Bone marrow (tissue), 2 donors: ENCODE measurements at regions not wholly inside any gene's neighbourhood (a gene's known extent, or its start where the extent isn't known, plus 50 kb on each side); places are given as distances from the start of the nearest gene placed in this dataset.

Experiments
- DNase-seq, 2 donors: peaks; one replicate each; lab custom pipeline; 2025; lab: John Stamatoyannopoulos, UW

- DNase-seq = no peak
Measured at GRCh38 chr7:47636433-47637175, 54.7 kb upstream of the TNS3 start.

DNA sequence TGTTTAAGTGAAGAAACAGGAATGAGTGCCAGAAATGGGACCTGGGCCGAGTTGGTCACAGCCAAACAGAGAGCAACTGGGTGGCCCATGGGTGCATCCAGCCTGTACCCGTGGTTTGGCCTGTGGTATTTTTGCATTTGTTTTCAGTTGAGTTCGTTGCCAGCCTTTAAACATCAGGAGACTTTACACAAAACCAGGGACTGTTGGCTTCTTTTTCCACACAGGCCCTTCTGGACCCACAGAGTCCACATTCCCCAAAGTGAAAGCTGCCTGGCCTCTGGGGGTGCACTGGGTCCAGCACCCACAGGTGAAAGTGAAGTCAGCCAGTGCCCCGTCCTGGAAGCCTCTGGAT is 54.1 kb upstream of the TNS3 start:
- DNase-seq = no peak

DNA sequence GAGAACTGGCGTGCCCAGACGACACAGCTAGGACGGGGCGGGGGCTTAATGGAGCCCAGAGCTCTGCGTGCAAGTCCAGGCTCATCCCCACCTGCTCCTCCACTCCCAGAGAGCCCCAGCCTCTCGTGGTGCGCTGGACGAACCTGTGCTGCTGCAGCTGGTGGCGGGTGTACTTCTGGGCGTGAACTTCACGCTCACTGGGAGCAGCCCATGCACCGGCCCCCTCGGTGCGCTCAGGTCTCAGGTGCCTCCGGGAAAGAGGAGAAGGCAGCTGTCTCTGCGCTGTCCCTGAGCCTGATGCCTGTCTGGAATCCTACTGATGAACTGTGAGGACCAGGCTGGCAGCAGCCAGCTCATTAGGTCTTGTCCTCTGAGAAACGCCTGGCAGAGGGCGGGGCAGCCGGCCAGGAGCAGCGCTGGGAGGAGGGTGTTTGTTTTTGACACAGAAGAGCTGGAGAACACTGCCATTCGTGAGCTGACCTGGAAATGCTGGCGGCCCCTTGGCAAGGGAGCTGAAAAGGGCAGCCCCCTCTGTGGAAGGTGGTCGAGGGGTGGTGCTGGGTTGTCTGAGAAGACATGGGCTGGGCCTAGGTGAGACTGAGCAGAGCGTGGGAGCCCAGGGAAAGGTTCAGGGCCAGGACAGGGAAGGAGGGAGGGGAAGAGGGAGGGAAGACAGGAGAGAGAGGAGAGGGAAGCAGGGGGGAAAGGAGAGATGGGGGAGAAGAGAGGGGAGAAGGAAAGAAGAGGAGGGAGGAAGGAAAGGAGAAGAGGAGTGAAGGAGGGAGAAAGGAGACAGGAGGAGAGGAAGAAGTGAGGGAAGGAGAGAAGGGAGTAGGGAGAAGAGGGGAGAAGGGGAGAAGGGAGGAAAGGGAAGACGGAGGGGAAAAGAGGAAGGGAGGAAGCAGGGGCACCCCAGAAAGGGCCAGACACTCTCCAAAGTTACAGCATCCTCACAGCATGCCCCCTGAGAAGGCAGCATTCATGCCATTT is 53.5 kb upstream of the TNS3 start:
- no peak for DNase-seq

DNA sequence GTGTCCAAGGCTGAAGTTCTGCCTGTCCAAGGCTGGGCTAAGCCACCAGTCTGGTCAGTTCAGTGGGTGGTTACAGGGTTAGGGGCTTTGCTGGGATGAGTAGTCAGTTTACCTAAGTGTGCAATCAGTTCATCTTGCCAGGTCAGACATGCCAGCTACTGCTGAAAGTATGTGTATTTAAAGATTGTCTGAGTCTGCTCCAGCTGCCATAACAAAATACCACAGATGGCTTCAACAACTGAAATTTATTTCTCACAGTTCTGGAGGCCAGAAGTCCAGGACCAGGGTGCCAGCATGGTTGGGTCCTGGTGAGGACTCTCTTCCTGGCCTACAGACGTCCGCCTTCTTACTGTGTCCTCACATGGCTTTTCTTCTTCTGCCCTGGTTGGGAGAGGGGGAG is 52.4 kb upstream of the TNS3 start:
- no peak for DNase-seq

- DNase-seq = no peak
Measured at GRCh38 chr7:47633134-47633533, 51.2 kb upstream of the TNS3 start.
